IPS DF 4.7 (cell line): ENCODE measurements at regions not wholly inside any gene's neighbourhood (a gene's known extent, or its start where the extent isn't known, plus 50 kb on each side); places are given as distances from the start of the nearest gene placed in this dataset.

Experiments used
- DNase-seq: peaks from one replicate; pipeline ENCODE4 v3.0.0-alpha.2; 2013; ENCODE audit warnings: low spot score; ENCODE audit errors: extremely low read depth

- no peak for DNase-seq
Measured at GRCh38 chr7:16065939-16066338, 355.4 kb downstream of the CRPPA start.

- no peak for DNase-seq
Measured at GRCh38 chr7:16063716-16064675, 357.3 kb downstream of the CRPPA start.

DNA sequence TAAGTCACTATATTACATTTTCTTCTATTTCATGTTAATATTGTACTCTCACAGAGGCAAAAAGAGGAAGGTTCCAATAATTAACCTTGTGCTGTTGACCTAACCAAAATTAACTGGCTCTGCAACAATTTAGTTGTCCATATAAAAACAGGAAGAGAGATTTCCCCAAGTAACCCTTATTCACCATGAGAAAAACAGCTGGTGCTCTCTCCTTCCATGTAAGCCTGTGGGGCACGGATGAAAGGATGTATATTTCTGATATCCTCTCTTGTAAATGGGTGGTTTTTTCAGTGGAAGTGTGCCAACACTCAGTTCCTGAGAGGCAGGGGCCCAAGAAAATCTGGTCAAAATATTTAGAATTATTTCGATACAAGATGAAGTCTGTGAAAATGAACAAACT is 358.1 kb downstream of the CRPPA start:
- DNase-seq: no peak

DNA sequence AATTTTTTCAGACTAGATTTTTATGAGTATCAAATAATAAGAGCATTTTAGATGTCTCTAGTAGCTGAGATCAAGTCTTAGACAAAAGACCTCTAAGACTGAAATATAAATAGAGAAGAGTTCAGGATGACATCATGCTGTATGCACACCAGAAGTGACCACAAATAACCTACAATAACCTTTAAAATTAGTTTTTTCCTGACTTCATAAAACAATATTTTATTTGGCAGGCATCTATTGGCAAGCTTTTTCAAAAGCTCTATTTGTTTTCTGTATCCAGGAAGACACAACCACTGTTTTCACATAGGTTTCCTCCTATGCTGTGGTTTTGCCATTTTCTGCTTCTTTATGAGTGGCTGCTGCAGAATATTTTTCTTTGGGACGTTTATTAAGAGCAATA is 359.1 kb downstream of the CRPPA start:
- DNase-seq: no peak

GRCh38 chr7:16061630-16062029 is 359.7 kb downstream of the CRPPA start:
- DNase-seq: no peak

DNA sequence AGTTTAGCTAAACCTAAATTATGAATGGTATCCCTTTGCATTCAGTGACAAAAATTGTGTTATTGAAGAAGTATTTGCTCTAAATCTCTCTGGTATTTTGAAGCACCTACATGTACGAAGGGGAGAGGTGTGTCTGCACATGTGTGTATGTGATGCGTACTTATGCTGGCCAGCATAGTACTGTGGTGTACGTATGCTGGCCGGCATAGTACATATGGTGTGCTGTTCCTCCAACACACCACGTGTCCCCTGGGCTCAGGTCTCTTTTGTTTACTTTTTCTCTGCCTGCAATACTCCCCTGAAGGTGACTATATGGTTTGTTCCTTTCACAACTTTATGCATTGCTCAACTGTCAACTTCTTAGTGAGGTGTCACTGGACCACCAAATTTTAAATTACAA is 360.3 kb downstream of the CRPPA start:
- DNase-seq: no peak

GRCh38 chr7:16060502-16060901 is 360.8 kb downstream of the CRPPA start:
- DNase-seq: no peak

DNA sequence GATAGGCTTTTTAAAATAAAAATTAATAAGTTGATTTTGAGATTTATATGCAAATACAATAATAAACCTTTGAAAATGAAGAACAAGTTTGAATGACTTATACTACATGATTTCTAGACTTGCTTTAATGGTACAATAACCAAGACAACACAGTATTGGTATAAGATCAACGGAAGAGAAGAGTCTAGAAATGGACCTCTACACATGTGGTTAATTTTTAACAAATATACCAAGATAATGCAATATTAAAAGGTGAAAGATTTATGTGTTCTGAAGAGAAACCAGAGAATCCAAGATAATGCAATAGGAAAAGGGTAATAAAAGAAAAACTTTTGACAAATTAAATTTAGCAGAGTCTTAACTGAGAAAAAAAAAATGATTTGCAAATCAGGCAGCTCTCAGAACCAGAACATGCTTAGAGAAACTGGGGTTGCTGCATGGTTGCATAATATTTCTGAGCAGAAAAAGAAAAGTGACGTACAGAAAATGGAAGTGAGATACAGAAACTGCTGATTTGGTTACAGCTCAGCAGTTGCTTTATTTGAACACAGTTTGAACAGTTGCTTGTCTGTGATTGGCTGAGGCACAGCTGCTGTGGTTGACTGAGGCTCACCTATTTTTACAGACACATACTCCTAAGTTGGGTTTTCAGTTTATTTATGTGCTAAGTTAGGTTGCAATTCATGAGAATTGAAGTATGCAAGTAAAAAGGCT is 365.9 kb downstream of the CRPPA start:
- DNase-seq: no peak

DNA sequence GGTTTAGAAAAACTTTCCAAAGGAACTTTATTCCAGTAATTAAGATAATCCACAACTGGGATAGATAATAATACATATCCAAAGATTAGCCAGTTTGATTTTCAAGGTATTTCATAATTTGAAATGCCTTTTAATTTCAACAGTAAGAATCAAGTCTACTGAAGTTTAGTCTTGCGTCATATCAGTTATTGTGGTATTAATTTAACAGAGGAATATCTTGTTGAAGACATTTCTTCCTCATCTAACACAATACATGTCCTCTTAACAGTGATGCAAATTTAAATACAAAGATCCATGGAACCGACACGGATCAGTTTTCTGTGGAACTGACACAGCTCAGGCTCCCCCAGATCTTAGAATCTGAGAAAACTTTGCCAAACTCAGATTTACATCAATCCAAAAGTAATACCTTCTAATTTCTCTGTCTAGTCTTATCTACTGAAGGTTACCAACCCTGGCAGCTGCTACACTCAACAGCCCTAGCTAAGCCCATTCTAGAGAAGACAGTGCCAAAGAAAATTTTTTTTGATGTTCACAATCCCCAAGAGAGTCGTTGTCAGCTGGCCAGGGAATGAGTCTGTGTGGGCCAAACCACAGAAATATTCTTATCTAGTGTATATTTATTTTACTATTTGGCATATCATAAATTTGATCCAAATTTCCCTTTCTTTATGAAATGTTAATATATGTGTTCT is 365.2 kb upstream of the MEOX2 start:
- no peak for DNase-seq

DNA sequence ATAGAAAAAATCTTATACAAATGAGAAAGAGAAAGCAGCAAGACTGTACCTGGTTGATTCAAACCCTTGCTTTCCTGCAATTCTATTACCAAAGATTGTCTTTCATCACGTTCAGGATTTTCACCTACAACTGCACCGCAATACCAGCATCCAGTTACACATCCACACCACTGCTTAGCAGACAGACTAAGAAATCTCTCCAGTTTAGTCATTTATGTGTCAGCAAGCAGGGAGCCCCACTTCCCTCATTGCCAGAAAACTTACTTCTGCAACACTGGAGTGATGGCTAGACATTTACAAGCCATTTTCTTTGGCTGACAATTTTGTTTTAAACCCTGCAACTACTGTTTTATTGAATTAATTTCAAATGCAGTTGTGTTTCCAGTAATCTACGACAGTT is 359.6 kb upstream of the MEOX2 start:
- no peak for DNase-seq

DNA sequence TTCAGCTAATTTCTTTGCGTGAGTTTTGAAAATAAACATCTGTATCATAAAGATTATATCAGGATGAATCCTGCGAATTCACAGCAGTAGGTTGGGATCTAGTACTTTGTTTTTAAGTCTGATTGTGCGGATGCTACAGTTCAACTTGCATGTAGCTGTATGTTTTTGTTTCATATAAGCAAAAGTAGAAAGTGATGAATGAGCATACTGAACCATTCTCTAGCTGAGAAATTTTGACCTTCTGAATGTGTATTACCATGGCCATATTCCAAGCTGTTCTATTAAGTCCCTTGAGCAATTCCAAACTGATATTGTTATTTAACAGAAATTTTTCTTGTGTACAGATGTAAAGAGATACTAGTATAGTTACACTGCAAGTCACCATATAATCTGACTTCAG is 358.8 kb upstream of the MEOX2 start:
- no peak for DNase-seq

DNA sequence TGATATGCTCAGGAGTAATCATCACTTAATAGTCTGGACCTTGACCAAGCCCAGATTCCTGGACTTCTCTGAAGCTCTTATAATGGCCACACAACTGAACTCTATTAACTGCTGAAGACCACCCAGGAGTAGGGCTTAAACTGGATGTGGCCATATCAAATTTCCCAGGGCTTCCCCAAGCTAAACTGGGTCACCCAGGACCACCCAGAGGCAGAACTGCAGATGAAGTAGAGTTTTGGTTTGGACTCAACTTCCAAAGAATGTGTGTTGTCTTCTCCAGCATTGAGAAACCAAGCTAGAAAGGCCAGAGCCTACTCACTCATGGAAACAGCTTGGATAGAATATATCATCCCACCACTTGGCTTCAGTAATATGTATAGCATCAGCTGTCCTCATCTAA is 358.2 kb upstream of the MEOX2 start:
- DNase-seq: no peak

DNA sequence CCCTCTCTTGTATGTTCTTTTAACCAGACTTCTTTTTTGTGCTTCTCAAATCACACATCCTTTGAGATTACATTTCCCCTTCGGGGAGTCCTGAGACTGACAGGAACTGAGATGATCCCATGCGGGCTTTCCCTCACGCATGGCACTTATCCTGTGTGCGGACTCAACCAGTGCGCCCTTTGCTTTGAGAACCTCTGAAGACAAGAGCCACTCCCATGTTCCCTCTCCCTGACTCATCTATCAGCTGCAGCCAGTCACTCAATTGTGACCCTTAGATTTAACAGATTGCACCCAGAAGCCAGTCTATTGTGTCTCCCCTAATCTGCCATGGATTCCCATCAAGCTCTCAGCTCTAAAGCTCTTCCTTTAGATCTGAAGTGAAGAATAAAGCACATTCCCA is 353.9 kb upstream of the MEOX2 start:
- DNase-seq: no peak

GRCh38 chr7:16038906-16039305 is 352.4 kb upstream of the MEOX2 start:
- no peak for DNase-seq

GRCh38 chr7:16035392-16035791 is 348.9 kb upstream of the MEOX2 start:
- DNase-seq: no peak

- no peak for DNase-seq
Measured at GRCh38 chr7:16034866-16035265, 348.4 kb upstream of the MEOX2 start.

DNA sequence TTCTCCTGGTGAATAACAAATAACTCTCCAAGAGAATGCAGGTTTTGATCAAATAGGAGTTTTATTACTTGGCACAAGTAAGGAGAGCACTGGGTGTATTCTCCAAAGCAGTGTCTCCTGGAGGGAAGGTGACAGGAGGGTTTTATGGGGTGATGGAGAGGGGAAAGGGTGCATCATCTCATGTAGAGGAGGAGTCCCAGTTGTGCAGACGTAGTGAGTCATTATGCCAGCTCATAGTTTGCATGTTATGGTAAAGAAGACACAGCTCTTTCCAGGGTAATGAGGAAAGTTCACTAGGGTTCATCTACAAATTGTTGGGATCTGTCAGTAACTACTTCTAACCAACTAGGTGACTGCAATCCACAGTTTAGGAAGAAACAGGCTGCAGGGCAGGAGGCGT is 347.9 kb upstream of the MEOX2 start:
- no peak for DNase-seq

DNA sequence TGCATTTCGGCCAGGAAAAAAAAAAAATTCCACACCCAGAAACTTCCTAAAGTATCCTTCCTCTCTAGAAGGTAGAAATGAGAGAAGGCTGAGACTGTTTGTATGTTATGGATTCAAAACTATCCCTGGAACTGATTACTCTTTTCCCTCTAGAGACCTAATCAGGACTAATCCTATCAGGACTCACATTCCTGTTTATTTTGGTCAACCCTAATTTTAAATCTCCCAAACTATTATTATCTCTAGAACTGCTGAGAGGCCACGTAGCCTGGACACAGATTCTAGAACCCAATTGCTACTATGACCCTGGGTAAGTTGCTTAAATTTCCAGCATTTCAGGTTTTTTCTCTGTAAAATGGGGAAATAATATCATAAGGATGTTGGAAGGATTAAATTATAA is 346.8 kb upstream of the MEOX2 start:
- no peak for DNase-seq

DNA sequence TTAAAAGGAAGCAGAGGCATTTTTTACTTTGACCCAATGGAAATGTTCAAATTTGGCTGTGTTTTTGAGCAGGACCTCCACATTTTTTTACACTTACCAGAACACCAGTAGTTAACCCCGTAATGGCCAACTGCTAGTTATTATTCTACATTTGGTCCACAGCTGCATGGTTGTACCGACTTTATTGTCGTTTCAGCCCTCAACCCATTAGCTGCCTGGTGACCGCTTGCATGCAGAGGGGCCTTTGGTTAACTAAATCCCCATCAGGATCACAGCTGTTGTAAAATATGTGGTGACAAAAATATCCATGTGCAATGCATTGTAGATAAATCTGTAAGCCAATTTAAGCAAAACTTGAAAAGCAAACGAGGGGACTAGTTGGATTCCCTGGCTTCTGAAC is 342.2 kb upstream of the MEOX2 start:
- DNase-seq: no peak

DNA sequence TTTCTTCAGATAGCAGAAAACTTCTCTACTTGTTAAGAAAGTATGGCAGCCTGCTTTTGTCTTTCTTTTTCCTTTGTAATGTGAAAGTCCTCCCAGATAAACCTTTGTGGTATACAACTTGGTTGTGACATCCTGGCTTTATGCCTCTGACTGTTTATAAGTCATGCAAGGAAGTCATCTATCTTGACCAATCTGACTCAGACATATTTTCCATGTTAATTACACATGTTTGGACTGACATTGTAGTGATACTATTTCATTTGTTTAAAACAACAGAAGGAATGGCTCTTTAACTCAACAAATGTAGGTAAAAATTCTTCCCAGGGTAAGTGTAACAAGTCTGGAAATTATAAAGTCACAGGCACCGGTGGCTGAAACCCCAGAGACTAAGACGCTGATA is 341.6 kb upstream of the MEOX2 start:
- no peak for DNase-seq

DNA sequence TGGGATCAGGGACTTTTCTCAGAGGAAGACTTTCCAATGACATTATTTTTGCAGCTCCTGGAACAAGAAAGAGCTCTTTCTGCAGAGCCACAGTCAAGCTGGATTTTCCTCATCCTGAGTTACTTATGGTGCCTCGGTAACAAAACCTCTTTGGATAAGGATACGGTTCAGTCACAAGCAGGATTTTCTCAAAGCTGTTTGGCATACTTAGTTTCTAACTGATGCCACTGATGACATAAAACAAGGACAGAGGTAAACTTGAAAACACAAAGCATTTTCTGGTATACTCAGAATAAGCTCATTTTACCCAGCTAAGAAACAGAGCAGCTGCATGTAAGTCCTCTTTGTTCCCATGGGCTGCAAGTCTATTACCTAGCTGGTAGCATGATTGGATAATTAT is 340.9 kb upstream of the MEOX2 start:
- DNase-seq: no peak
